ENCODE measurements at regions not wholly inside any gene's neighbourhood (a gene's known extent, or its start where the extent isn't known, plus 50 kb on each side); places are given as distances from the start of the nearest gene placed in this dataset.

- intact Hi-C loops (cut with DNase I) = no loop called here
- Histone ChIP-seq H3K27ac (no peak overlapping the region), H3K9me3 (no peaks in the 10 kb centered on the region), H3K27me3 (no peaks in the 10 kb centered on the region), H3K4me3 (no peak overlapping the region), H3K4me1 (peaks cover 0 to 3% (median 0%) of the 10 kb centered on the region in 3 donors), H3K36me3 (no peaks in the 10 kb centered on the region)
- DNase-seq (no peak), ATAC-seq (no peak), FAIRE-seq (no peak)
- TF ChIP-seq CTCF (IDR thresholded peaks at IDR 0.05) = no peak
- 85 to 96% methylated on average over 1 of the region's 1 CpG for WGBS, 2 donors
These were observed 461.9 kb downstream of the SPRY1 start for GRCh38 chr4:123858465-123858864.

GRCh38 chr4:123862812-123863211 lies 466.2 kb downstream of the SPRY1 start:
- no peak for FAIRE-seq
- no peak for TF ChIP-seq CTCF (IDR thresholded peaks at IDR 0.05)
- intact Hi-C loops (cut with DNase I) = no loop called here
- no peak for ATAC-seq
- no peak overlapping the region for H3K4me3 ChIP-seq
- DNase-seq = no peak
- WGBS, 2 donors = 71 to 85% methylated on average over 4 of the region's 4 CpGs
- H3K9me3 ChIP-seq = no peaks in the 10 kb centered on the region
- no peaks in the 10 kb centered on the region for H3K36me3 ChIP-seq
- no peaks in the 10 kb centered on the region for H3K27me3 ChIP-seq
- H3K27ac ChIP-seq = no peak overlapping the region
- no peaks in the 10 kb centered on the region for H3K4me1 ChIP-seq

GRCh38 chr4:123866796-123867195 lies 470.2 kb downstream of the SPRY1 start:
- no peak for DNase-seq
- no peak for FAIRE-seq
- no peak for TF ChIP-seq CTCF (IDR thresholded peaks at IDR 0.05)
- 76 to 92% methylated on average over 2 of the region's 2 CpGs for WGBS, 2 donors
- Histone ChIP-seq H3K9me3 (no peaks in the 10 kb centered on the region), H3K4me3 (no peak overlapping the region), H3K36me3 (no peaks in the 10 kb centered on the region), H3K4me1 (peaks cover 0 to 7% (median 3%) of the 10 kb centered on the region in 3 donors), H3K27ac (no peak overlapping the region), H3K27me3 (no peaks in the 10 kb centered on the region)
- no peak for ATAC-seq
- intact Hi-C loops (cut with DNase I) = no loop called here

GRCh38 chr4:123867910-123868587 lies 471.5 kb downstream of the SPRY1 start:
- DNase-seq (no peak), ATAC-seq (no peak), FAIRE-seq (no peak)
- H3K27me3 ChIP-seq = no peaks in the 10 kb centered on the region
- H3K36me3 ChIP-seq = no peaks in the 10 kb centered on the region
- H3K27ac ChIP-seq = no peak overlapping the region
- TF ChIP-seq CTCF (IDR thresholded peaks at IDR 0.05) = no peak
- no peaks in the 10 kb centered on the region for H3K9me3 ChIP-seq
- intact Hi-C loops (cut with DNase I) = no loop called here
- no peak overlapping the region for H3K4me3 ChIP-seq
- H3K4me1 ChIP-seq = peaks cover 0 to 7% (median 3%) of the 10 kb centered on the region in 3 donors

Measured in pancreas (tissue), 10 donors.